GM10266 (cell line): ENCODE measurements at regions not wholly inside any gene's neighbourhood (a gene's known extent, or its start where the extent isn't known, plus 50 kb on each side); places are given as distances from the start of the nearest gene placed in this dataset.

ENCODE experiments used
- DNase-seq: peaks from one replicate; pipeline ENCODE4 v3.0.0; 2012; ENCODE audit errors: extremely low spot score
- TF ChIP-seq, protein P1 (sequence below): IDR thresholded peaks from 2 replicates; pipeline ENCODE4 v1.5.1; 2012; ENCODE audit warnings: mild to moderate bottlenecking, low read depth; ENCODE audit not compliant: control insufficient read depth, insufficient read depth; ENCODE audit errors: missing control alignments

DNA sequence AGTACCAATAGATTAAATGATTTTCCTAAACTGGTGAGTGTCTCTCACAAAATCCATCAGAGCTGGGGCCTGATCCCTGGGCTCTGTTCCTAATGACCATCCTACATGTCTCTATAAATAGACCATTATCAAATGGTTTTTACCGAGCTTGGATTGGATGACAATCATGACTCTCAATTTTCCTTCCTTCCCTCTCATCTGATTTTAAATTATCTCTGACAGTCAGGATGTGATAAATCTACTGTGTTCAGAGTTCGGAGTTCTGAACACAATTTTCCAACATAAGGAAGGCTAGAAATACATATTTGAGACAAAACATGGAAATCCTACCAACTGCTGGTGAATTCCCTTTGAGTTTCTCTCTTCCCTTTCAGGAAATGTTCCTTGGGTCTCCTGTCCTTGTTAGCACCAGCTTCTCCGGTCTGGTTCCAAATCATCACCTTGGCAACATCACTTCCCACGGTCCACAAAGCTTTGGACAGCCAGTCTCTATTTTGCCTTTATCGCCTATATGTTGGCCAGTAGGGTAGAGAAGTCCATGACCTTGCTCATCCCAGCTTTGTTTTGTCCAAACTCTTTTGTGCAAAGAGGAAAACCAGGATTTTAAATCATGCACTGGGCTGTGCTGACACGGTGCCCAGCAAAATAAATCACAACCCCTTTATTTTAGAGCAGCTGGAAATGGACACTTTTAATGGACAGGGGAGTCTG, 139.6 kb upstream of the ITGA6 start:
- no peak for DNase-seq
- TF ChIP-seq, protein P1, sequence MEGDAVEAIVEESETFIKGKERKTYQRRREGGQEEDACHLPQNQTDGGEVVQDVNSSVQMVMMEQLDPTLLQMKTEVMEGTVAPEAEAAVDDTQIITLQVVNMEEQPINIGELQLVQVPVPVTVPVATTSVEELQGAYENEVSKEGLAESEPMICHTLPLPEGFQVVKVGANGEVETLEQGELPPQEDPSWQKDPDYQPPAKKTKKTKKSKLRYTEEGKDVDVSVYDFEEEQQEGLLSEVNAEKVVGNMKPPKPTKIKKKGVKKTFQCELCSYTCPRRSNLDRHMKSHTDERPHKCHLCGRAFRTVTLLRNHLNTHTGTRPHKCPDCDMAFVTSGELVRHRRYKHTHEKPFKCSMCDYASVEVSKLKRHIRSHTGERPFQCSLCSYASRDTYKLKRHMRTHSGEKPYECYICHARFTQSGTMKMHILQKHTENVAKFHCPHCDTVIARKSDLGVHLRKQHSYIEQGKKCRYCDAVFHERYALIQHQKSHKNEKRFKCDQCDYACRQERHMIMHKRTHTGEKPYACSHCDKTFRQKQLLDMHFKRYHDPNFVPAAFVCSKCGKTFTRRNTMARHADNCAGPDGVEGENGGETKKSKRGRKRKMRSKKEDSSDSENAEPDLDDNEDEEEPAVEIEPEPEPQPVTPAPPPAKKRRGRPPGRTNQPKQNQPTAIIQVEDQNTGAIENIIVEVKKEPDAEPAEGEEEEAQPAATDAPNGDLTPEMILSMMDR: no peak

DNA sequence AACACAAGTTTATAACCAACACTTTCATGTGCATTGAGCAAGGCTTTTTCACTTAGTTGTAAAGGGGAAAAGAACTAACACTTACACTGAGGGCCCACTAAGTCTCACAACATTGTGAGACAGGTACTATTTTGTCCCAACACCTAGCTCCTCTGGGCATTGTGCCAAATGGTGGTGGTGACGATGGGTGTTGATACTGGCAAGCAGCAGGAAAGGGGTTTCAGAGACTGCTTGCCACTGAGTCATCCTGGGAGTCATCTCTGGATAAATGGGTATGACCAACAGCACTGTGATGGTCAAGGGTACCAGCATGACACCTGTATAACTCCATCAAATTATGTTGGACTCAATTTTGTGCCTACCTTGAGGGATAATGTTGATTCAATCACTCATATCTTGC, 138.8 kb upstream of the ITGA6 start:
- TF ChIP-seq, protein P1: no peak
- DNase-seq: no peak

GRCh38 chr2:172293952-172294351, 133.4 kb upstream of the ITGA6 start:
- TF ChIP-seq, protein P1: no peak
- DNase-seq: no peak

GRCh38 chr2:172294983-172295382, 132.4 kb upstream of the ITGA6 start:
- TF ChIP-seq, protein P1: no peak
- no peak for DNase-seq

- no peak for DNase-seq
- TF ChIP-seq, protein P1: no peak
These were observed 131.7 kb upstream of the ITGA6 start for GRCh38 chr2:172295677-172296076.

GRCh38 chr2:172296267-172297046, 130.9 kb upstream of the ITGA6 start:
- DNase-seq: no peak
- TF ChIP-seq, protein P1: no peak

DNA sequence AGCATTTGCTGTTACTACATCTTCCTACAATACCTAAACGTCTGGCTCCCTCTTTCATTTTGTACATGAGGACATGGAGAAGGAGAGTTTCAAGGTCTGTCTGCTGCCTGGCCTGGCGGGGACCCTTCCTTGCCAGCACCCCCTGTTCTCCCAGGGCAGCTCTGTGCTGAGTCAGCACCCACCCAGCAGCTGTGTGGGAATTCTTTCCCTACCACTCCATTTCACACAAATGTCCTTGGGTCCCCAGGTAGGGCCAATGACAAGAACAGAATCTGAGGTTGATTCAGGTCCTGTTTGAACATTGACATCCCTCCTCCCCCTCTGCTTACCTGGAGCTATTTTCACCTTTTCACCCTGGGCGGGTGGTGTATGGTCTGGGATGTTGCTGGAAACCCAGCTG, 129.9 kb upstream of the ITGA6 start:
- no peak for DNase-seq
- TF ChIP-seq, protein P1: no peak
